Urothelium cell line (cell line): ENCODE measurements at regions not wholly inside any gene's neighbourhood (a gene's known extent, or its start where the extent isn't known, plus 50 kb on each side); places are given as distances from the start of the nearest gene placed in this dataset.
"Not testable (repeated sequence)": the region's sequence is repeated elsewhere in the genome, so short reads cannot be mapped to it uniquely, and the experiment has no call there.

ENCODE experiments used
- DNase-seq: peaks from one replicate; pipeline ENCODE4 v3.0.0; 2011; ENCODE audit warnings: low spot score, mixed read lengths
- FAIRE-seq: peaks from 2 replicates; lab custom pipeline; 2011; peaks lifted over from hg19 to GRCh38; lab: Jason Lieb, UNC

GRCh38 chr11:103798026-103798425 lies 238.4 kb upstream of the DDI1 start:
- DNase-seq (no peak), FAIRE-seq (no peak)

GRCh38 chr11:103798446-103798845 lies 238.0 kb upstream of the DDI1 start:
- DNase-seq = no peak
- FAIRE-seq = no peak

GRCh38 chr11:103800406-103801114 lies 235.9 kb upstream of the DDI1 start:
- DNase-seq (no peak), FAIRE-seq (no peak)

- DNase-seq (no peak), FAIRE-seq (no peak)
These were observed 233.4 kb upstream of the DDI1 start for GRCh38 chr11:103803062-103803461.

GRCh38 chr11:103805688-103806009 lies 230.8 kb upstream of the DDI1 start:
- no peak for FAIRE-seq
- no peak for DNase-seq

GRCh38 chr11:103806130-103806895 lies 230.1 kb upstream of the DDI1 start:
- FAIRE-seq (no peak), DNase-seq (no peak)

GRCh38 chr11:103807806-103808205 lies 228.6 kb upstream of the DDI1 start:
- DNase-seq = no peak
- no peak for FAIRE-seq

- no peak for DNase-seq
These were observed 228.2 kb upstream of the DDI1 start for GRCh38 chr11:103808252-103808651.

GRCh38 chr11:103811870-103812455 lies 224.5 kb upstream of the DDI1 start:
- FAIRE-seq (no peak), DNase-seq (no peak)

More at GRCh38 chr11:103808252-103808651, 228.2 kb upstream of the DDI1 start:
- no peak for FAIRE-seq

GRCh38 chr11:103812680-103813079 lies 223.8 kb upstream of the DDI1 start:
- DNase-seq (no peak), FAIRE-seq (no peak)

- FAIRE-seq = not testable (repeated sequence)
These were observed 216.1 kb upstream of the DDI1 start for GRCh38 chr11:103820345-103820744.

GRCh38 chr11:103824116-103824515 lies 212.3 kb upstream of the DDI1 start:
- DNase-seq = no peak
- no peak for FAIRE-seq

More at GRCh38 chr11:103820345-103820744, 216.1 kb upstream of the DDI1 start:
- DNase-seq = not testable (repeated sequence)

- FAIRE-seq (no peak), DNase-seq (no peak)
These were observed 211.0 kb upstream of the DDI1 start for GRCh38 chr11:103825469-103825868.

- no peak for DNase-seq
- FAIRE-seq = no peak
These were observed 209.6 kb upstream of the DDI1 start for GRCh38 chr11:103826856-103827255.

- no peak for DNase-seq
- FAIRE-seq = no peak
These were observed 206.8 kb upstream of the DDI1 start for GRCh38 chr11:103829596-103829995.

GRCh38 chr11:103830205-103830604 lies 206.2 kb upstream of the DDI1 start:
- DNase-seq = no peak
- no peak for FAIRE-seq

- FAIRE-seq (no peak), DNase-seq (no peak)
These were observed 203.7 kb upstream of the DDI1 start for GRCh38 chr11:103832762-103833161.

GRCh38 chr11:103842191-103842590 lies 194.2 kb upstream of the DDI1 start:
- FAIRE-seq = no peak

GRCh38 chr11:103842795-103843194 lies 193.6 kb upstream of the DDI1 start:
- no peak for DNase-seq

More at GRCh38 chr11:103842191-103842590, 194.2 kb upstream of the DDI1 start:
- DNase-seq = no peak

GRCh38 chr11:103844327-103845215 lies 191.9 kb upstream of the DDI1 start:
- DNase-seq (no peak), FAIRE-seq (no peak)

More at GRCh38 chr11:103842795-103843194, 193.6 kb upstream of the DDI1 start:
- no peak for FAIRE-seq

- DNase-seq (no peak), FAIRE-seq (no peak)
These were observed 191.1 kb upstream of the DDI1 start for GRCh38 chr11:103845331-103845730.
